CD4-positive, alpha-beta T cell treated with Interleukin-15 for 4 hours (primary cell): ENCODE measurements at regions not wholly inside any gene's neighbourhood (a gene's known extent, or its start where the extent isn't known, plus 50 kb on each side); places are given as distances from the start of the nearest gene placed in this dataset.

Experiments used
- DNase-seq: peaks from one replicate; pipeline ENCODE4 v3.0.0-alpha.2; 2020; ENCODE audit warnings: low spot score

GRCh38 chr11:31903225-31904074, 92.3 kb upstream of the PAX6 start:
- no peak for DNase-seq

- no peak for DNase-seq
These were observed 91.6 kb upstream of the PAX6 start for GRCh38 chr11:31902706-31903105.

- no peak for DNase-seq
These were observed 84.8 kb upstream of the PAX6 start for GRCh38 chr11:31895926-31896325.

- no peak for DNase-seq
These were observed 76.1 kb upstream of the PAX6 start for GRCh38 chr11:31887180-31887579.

GRCh38 chr11:31884080-31884479, 73.0 kb upstream of the PAX6 start:
- DNase-seq, result no peak

- no peak for DNase-seq
These were observed 72.3 kb upstream of the PAX6 start for GRCh38 chr11:31883435-31883834.

GRCh38 chr11:31882951-31883392, 71.8 kb upstream of the PAX6 start:
- no peak for DNase-seq

- DNase-seq, result no peak
These were observed 70.7 kb upstream of the PAX6 start for GRCh38 chr11:31881825-31882224.

GRCh38 chr11:31879681-31880080, 68.6 kb upstream of the PAX6 start:
- DNase-seq, result no peak

- DNase-seq, result no peak
These were observed 66.7 kb upstream of the PAX6 start for GRCh38 chr11:31877863-31878262.

- DNase-seq, result no peak
These were observed 66.0 kb upstream of the PAX6 start for GRCh38 chr11:31877083-31877482.

GRCh38 chr11:31875866-31876560, 64.9 kb upstream of the PAX6 start:
- no peak for DNase-seq

- DNase-seq, result no peak
These were observed 63.6 kb upstream of the PAX6 start for GRCh38 chr11:31874631-31875191.

- no peak for DNase-seq
These were observed 62.0 kb upstream of the PAX6 start for GRCh38 chr11:31873124-31873523.

GRCh38 chr11:31872076-31872443, 60.9 kb upstream of the PAX6 start:
- DNase-seq, result no peak

GRCh38 chr11:31871310-31872075, 60.4 kb upstream of the PAX6 start:
- DNase-seq, result no peak

GRCh38 chr11:31870609-31871309, 59.6 kb upstream of the PAX6 start:
- DNase-seq, result peak; percentile 4

- no peak for DNase-seq
These were observed 58.9 kb upstream of the PAX6 start for GRCh38 chr11:31869986-31870385.

- no peak for DNase-seq
These were observed 54.6 kb upstream of the PAX6 start for GRCh38 chr11:31865606-31866300.

GRCh38 chr11:31863170-31863832, 52.2 kb upstream of the PAX6 start:
- DNase-seq, result no peak

- no peak for DNase-seq
These were observed 49.9 kb upstream of the PAX6 start for GRCh38 chr11:31861011-31861410.
